ENCODE measurements at regions not wholly inside any gene's neighbourhood (a gene's known extent, or its start where the extent isn't known, plus 50 kb on each side); places are given as distances from the start of the nearest gene placed in this dataset.

GRCh38 chr18:71131918-71132317 lies 843.1 kb downstream of the SOCS6 start:
- TF ChIP-seq CTCF (IDR thresholded peaks at IDR 0.05) (no peak), POLR2A (IDR thresholded peaks at IDR 0.05) (no peak)

All from right lobe of liver (tissue), 4 donors.